H9 (cell line): ENCODE measurements at regions not wholly inside any gene's neighbourhood (a gene's known extent, or its start where the extent isn't known, plus 50 kb on each side); places are given as distances from the start of the nearest gene placed in this dataset.

Experiments used
- DNase-seq: peaks from one replicate; pipeline ENCODE4 v3.0.0-alpha.2; 2017
- H2AFZ ChIP-seq: one replicate; pipeline ENCODE4 v1.6.1; 2013; ENCODE audit warnings: mild to moderate bottlenecking, low read length, control low read depth, moderate library complexity
- H2AK5ac ChIP-seq: 2 replicates; pipeline ENCODE4 v1.6.1; 2013; ENCODE audit warnings: low read length, control low read depth, mixed read lengths; ENCODE audit not compliant: insufficient read length
- H2BK120ac ChIP-seq: one replicate; pipeline ENCODE4 v1.6.1; 2013; ENCODE audit warnings: low read depth, mild to moderate bottlenecking, low read length, control low read depth, inconsistent platforms; ENCODE audit not compliant: poor library complexity, severe bottlenecking
- H2BK12ac ChIP-seq: 2 replicates; pipeline ENCODE4 v1.6.1; 2013; ENCODE audit warnings: low read length, control low read depth, mixed read lengths, low read depth; ENCODE audit not compliant: insufficient read length
- H2BK15ac ChIP-seq: 2 replicates; pipeline ENCODE4 v1.6.1; 2013; ENCODE audit warnings: low read depth, low read length, control low read depth
- H2BK20ac ChIP-seq: one replicate; pipeline ENCODE4 v1.6.1; 2013; ENCODE audit warnings: low read depth, mild to moderate bottlenecking, low read length, control low read depth, inconsistent platforms; ENCODE audit not compliant: poor library complexity, severe bottlenecking
- H2BK5ac ChIP-seq: 2 replicates; pipeline ENCODE4 v1.6.1; 2013; ENCODE audit warnings: low read length, control low read depth, mixed read lengths; ENCODE audit not compliant: insufficient read length
- H3K14ac ChIP-seq: 2 replicates; pipeline ENCODE4 v1.6.1; 2013; ENCODE audit warnings: low read length, control low read depth; ENCODE audit not compliant: insufficient read depth
- H3K18ac ChIP-seq: 2 replicates; pipeline ENCODE4 v1.6.1; 2013; ENCODE audit warnings: low read depth, mild to moderate bottlenecking, mixed read lengths, low read length, control low read depth; ENCODE audit not compliant: insufficient read length
- H3K23ac ChIP-seq: 2 replicates; pipeline ENCODE4 v1.6.1; 2013; ENCODE audit warnings: low read length, control low read depth, mixed read lengths, low read depth; ENCODE audit not compliant: insufficient read length
- H3K23me2 ChIP-seq: 2 replicates; pipeline ENCODE4 v1.6.1; 2013; ENCODE audit warnings: low read depth, mild to moderate bottlenecking, mixed read lengths, low read length, control low read depth; ENCODE audit not compliant: insufficient read length, poor library complexity, severe bottlenecking
- H3K27ac ChIP-seq: 2 replicates; pipeline ENCODE4 v1.5.1; 2013; ENCODE audit warnings: low read length, control low read depth, mixed read lengths, low read depth; ENCODE audit not compliant: insufficient read length
- H3K27me3 ChIP-seq: 2 replicates; pipeline ENCODE4 v1.6.1; 2013; ENCODE audit warnings: low read length, control low read depth, inconsistent platforms; ENCODE audit not compliant: insufficient read depth
- H3K4ac ChIP-seq: 2 replicates; pipeline ENCODE4 v1.6.1; 2013; ENCODE audit warnings: low read depth, mild to moderate bottlenecking, control low read depth, inconsistent platforms, low read length, moderate library complexity
- H3K4me1 ChIP-seq: 2 replicates; pipeline ENCODE4 v1.6.1; 2013; ENCODE audit warnings: low read length, control low read depth, inconsistent platforms; ENCODE audit not compliant: insufficient read depth
- H3K4me2 ChIP-seq: 2 replicates; pipeline ENCODE4 v1.6.1; 2013; ENCODE audit warnings: low read length, control low read depth, mixed read lengths; ENCODE audit not compliant: insufficient read length, insufficient read depth
- H3K56ac ChIP-seq: 2 replicates; pipeline ENCODE4 v1.6.1; 2013; ENCODE audit warnings: low read depth, mild to moderate bottlenecking, mixed read lengths, low read length, control low read depth; ENCODE audit not compliant: insufficient read length
- H3K79me1 ChIP-seq: 2 replicates; pipeline ENCODE4 v1.6.1; 2013; ENCODE audit warnings: low read depth, mild to moderate bottlenecking, moderate library complexity, low read length, control low read depth, inconsistent platforms; ENCODE audit not compliant: insufficient read depth, poor library complexity, severe bottlenecking
- H3K79me2 ChIP-seq: 2 replicates; pipeline ENCODE4 v1.6.1; 2013; ENCODE audit warnings: low read length, control low read depth, inconsistent platforms; ENCODE audit not compliant: insufficient read depth
- H3K9ac ChIP-seq: 2 replicates; pipeline ENCODE4 v1.6.1; 2013; ENCODE audit warnings: low read length, control low read depth, mixed read lengths; ENCODE audit not compliant: insufficient read length; ENCODE audit errors: extremely low read depth
- H3K9me3 ChIP-seq: one replicate; pipeline ENCODE4 v1.6.1; 2013; ENCODE audit warnings: low read depth, low read length, inconsistent platforms; ENCODE audit not compliant: control insufficient read depth
- H3T11ph ChIP-seq: one replicate; pipeline ENCODE4 v1.6.1; 2013; ENCODE audit warnings: mild to moderate bottlenecking, low read length, control low read depth, inconsistent platforms
- H4K20me1 ChIP-seq: one replicate; pipeline ENCODE4 v1.6.1; 2013; ENCODE audit not compliant: control insufficient read depth, insufficient read length, insufficient read depth
- H4K5ac ChIP-seq: 2 replicates; pipeline ENCODE4 v1.6.1; 2013; ENCODE audit warnings: low read depth, mild to moderate bottlenecking, mixed read lengths, low read length, control low read depth; ENCODE audit not compliant: insufficient read length
- H4K8ac ChIP-seq: replicated peaks from 2 replicates; pipeline ENCODE4 v1.6.1; 2013; ENCODE audit warnings: low read length, control low read depth, mixed read lengths, low read depth; ENCODE audit not compliant: insufficient read length
- H4K91ac ChIP-seq: 2 replicates; pipeline ENCODE4 v1.6.1; 2013; ENCODE audit warnings: low read depth, mild to moderate bottlenecking, moderate library complexity, mixed read lengths, low read length, control low read depth; ENCODE audit not compliant: insufficient read length
- H3K27ac Mint-ChIP-seq, 3 experiments: 2 replicates in 2 of 3; 3 replicates in 1 of 3; pipeline ENCODE4 v1.8.0; 2020 to 2021; ENCODE audit warnings: mixed read lengths in 3 of 3, mild to moderate bottlenecking in 1 of 3, moderate library complexity in 1 of 3
- H3K27me3 Mint-ChIP-seq: 2 replicates; pipeline ENCODE4 v1.8.0; 2021; ENCODE audit warnings: low read depth, mild to moderate bottlenecking, moderate library complexity, mixed read lengths
- H3K36me3 Mint-ChIP-seq, 3 experiments: 2 replicates in 2 of 3; 3 replicates in 1 of 3; pipeline ENCODE4 v1.8.0; 2020 to 2021; ENCODE audit warnings: low read depth in 3 of 3, mixed read lengths in 3 of 3; ENCODE audit not compliant: insufficient read depth in 1 of 3
- H3K4me1 Mint-ChIP-seq, 2 experiments: 2 replicates each; pipeline ENCODE4 v1.8.0; 2020; ENCODE audit warnings: mixed read lengths in 2 of 2
- H3K4me3 Mint-ChIP-seq, 2 experiments: 2 replicates in 1 of 2; 3 replicates in 1 of 2; pipeline ENCODE4 v1.8.0; 2020 to 2021; ENCODE audit warnings: mild to moderate bottlenecking in 2 of 2, mixed read lengths in 2 of 2, moderate library complexity in 1 of 2
- H3K9me3 Mint-ChIP-seq, 2 experiments: 2 replicates in 1 of 2; 3 replicates in 1 of 2; pipeline ENCODE4 v1.8.0; 2020; ENCODE audit warnings: mild to moderate bottlenecking in 2 of 2, mixed read lengths in 2 of 2, moderate library complexity in 1 of 2
- TF ChIP-seq, protein P1 (sequence below): fragments of 200-600 bp; sonication (generic); conservative IDR thresholded peaks from 3 replicates; pipeline ENCODE4 v1.8.0; 2021; ENCODE audit warnings: antibody characterized with exemption, mild to moderate bottlenecking

- Histone ChIP-seq H2BK5ac (no peak overlapping the region), H4K20me1 (no peaks in the 10 kb centered on the region), H2BK15ac (no peak overlapping the region), H3K23me2 (no peaks in the 10 kb centered on the region), H3K4me1 (peaks cover under 1% of the 10 kb centered on the region; the same call in 1 of the 2 replicates), H2BK120ac (no peak overlapping the region), H3T11ph (no peak overlapping the region), H4K91ac (no peak overlapping the region), H4K8ac (no peak overlapping the region), H3K9me3 (no peaks in the 10 kb centered on the region), H3K4ac (no peak overlapping the region), H4K5ac (no peak overlapping the region), H3K4me2 (no peak overlapping the region), H3K27me3 (no peaks in the 10 kb centered on the region), H2AK5ac (no peak overlapping the region), H3K9ac (no peak overlapping the region), H3K79me2 (no peaks in the 10 kb centered on the region), H3K18ac (no peak overlapping the region), H2BK12ac (no peak overlapping the region), H2AFZ (no peak overlapping the region), H3K56ac (no peak overlapping the region), H3K79me1 (no peaks in the 10 kb centered on the region), H3K14ac (no peak overlapping the region), H3K23ac (no peak overlapping the region), H3K27ac (no peak overlapping the region), H2BK20ac (no peak overlapping the region)
- Mint-ChIP-seq H3K9me3 (peaks cover 0 to 7% of the 10 kb centered on the region in 2 experiments; a peak in 3 of 5 replicates), H3K4me1 (peaks cover 2 to 6% of the 10 kb centered on the region in 2 experiments), H3K27ac (no peak overlapping the region), H3K36me3 (no peaks in the 10 kb centered on the region; a peak in 2 of 7 replicates), H3K27me3 (peaks cover 14% of the 10 kb centered on the region), H3K4me3 (no peak overlapping the region)
- TF ChIP-seq, protein P1, sequence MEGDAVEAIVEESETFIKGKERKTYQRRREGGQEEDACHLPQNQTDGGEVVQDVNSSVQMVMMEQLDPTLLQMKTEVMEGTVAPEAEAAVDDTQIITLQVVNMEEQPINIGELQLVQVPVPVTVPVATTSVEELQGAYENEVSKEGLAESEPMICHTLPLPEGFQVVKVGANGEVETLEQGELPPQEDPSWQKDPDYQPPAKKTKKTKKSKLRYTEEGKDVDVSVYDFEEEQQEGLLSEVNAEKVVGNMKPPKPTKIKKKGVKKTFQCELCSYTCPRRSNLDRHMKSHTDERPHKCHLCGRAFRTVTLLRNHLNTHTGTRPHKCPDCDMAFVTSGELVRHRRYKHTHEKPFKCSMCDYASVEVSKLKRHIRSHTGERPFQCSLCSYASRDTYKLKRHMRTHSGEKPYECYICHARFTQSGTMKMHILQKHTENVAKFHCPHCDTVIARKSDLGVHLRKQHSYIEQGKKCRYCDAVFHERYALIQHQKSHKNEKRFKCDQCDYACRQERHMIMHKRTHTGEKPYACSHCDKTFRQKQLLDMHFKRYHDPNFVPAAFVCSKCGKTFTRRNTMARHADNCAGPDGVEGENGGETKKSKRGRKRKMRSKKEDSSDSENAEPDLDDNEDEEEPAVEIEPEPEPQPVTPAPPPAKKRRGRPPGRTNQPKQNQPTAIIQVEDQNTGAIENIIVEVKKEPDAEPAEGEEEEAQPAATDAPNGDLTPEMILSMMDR = no peak
- no peak for DNase-seq
Observed at GRCh38 chr16:9316008-9316407, 224.6 kb downstream of the HAPSTR1 start.
